ENCODE measurements at regions not wholly inside any gene's neighbourhood (a gene's known extent, or its start where the extent isn't known, plus 50 kb on each side); places are given as distances from the start of the nearest gene placed in this dataset.
"Not testable (repeated sequence)": the region's sequence is repeated elsewhere in the genome, so short reads cannot be mapped to it uniquely, and the experiment has no call there.

DNA sequence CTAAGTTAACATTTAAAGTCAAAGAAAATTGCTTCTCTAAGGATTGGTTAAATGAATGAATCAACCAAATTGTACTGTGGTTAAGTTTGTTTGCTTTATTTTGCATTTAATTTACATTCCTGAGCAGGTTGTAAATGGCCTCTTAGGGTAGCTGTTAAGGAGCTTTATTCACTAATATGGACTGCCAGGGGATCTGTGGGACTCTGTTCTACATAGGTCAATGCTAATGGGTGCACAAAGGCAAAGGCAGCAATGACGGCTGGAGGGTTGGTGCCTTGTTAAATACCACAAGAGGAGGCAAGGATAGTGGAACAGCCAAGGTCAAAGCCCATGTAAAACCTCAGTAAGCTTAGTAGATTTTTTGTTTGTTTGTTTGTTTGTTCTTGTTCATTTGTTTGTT, 89.3 kb upstream of the P2RY1 start:
- Histone ChIP-seq H3K27ac (no peak overlapping the region), H3K4me3 (no peak overlapping the region)

DNA sequence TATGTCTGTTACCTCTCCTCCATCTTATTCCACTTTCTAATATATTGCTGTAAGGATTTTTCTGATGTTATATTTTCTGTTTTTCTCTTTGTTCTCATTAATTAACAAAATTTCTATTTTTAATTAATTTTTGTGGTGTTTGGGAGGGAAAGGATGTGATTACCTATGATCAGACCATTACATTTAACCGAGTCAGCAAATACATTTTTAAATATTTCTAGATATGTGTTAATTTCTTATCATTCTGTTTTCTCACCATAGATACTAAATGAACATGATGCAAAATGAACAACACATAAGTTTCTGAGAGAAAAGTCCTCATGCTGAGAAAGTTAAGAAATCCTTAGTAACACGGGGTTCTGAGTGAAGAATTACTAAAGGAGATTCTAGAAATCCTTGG, 80.6 kb upstream of the P2RY1 start:
- Histone ChIP-seq H3K27ac (no peak overlapping the region), H3K4me3 (no peak overlapping the region)

DNA sequence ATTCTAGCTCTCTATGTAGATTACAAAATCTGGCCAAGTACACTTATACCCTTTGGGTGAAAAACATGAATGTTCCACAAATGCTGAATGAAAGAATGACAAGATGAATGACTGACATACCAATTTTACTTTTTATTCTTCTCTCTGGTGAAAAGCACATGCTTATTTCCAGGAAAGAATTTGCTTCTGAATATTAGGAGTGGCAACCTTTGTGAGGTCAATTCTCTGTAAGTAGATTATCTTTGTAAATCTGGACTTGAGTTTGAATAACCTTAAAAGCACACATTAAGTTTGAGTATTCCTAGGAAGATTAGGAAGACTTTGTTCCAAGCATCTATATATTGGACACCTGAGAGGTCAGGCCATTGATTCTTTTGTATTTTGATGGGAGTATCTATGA, 78.1 kb upstream of the P2RY1 start:
- no peak overlapping the region for H3K27ac ChIP-seq
- no peak overlapping the region for H3K4me3 ChIP-seq

DNA sequence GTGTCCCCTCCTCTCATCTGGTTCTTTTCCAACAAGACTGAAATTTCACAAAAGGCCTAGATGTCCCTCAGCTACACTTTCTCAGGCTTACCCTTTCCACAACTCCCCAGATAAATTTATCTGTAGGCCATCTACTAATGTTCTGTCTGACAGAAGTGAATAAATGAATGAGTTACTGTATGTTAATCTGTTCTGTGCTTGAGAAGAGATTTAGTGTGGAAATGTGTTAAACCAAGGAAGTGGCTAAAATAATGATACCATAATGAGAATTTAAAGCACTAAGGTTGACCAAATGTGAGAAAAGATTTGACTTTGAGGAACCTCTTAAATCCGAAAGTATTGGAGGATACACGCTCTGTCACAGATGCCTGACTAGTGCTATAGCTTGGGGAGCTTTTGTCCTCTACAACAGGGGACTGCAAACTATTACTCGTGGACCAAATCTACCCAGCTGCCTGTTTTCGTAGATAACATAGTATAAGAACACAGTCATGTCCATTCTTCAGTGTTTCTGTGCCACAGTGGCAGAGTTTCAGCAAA, 74.8 kb upstream of the P2RY1 start:
- H3K27ac ChIP-seq, result no peak overlapping the region
- no peak overlapping the region for H3K4me3 ChIP-seq

DNA sequence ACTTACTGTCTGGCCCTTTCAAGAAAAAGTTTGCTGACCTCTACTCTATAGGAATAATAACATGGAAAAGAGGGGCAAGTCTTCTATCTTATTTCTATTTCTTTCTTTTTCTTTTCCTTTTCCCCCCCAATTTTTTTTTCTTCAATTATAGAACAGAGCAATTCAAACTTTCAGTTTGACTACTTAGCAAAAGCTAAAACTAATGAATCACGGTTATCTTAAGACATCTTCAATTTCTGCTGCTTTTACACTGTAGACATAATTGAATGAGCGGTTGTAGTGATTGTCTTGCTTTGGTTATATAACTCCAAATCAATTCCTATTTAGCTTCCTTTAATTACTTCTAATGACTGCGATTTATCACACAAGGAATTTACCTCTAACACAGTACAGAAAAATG, 74.3 kb upstream of the P2RY1 start:
- Histone ChIP-seq H3K4me3 (no peak overlapping the region), H3K27ac (no peak overlapping the region)

DNA sequence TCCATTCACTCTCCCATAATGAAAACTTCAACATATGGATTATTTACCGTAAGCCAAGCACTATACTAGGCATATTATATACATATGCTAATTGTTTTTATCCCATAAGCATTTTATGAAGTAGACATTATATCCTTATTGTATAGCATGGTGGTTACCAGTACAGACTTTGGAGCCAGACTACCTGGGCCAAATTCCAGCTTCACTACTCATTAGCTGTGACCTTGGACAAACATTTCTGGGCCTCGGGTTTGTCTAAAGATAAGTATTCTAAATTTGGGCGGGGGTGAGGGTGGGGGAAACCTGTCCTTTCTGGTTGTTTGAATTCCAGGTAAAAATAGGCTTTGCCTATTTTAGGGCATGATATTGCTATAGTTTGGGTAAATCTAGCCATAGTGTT, 66.5 kb upstream of the P2RY1 start:
- Histone ChIP-seq H3K4me3 (no peak overlapping the region), H3K27ac (no peak overlapping the region)

DNA sequence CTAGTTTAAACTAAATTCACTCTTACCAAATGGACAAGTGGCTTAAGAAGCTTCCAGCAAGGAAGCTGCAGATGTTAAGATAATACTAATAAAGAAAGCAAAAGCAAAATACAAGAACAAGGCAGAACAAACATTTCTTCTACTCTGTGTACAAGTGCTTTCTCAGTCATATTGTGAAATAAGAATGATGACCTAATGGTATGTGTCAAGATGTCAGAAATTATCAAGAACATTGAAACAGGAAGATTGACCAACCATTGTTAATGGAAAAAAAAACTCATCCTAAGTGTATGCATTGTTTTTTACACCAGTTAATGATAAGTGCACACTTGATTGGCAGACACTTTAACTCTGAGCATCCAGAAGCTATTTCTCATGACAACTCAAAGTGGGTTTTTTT, 65.4 kb upstream of the P2RY1 start:
- Histone ChIP-seq H3K4me3 (no peak overlapping the region), H3K27ac (no peak overlapping the region)

DNA sequence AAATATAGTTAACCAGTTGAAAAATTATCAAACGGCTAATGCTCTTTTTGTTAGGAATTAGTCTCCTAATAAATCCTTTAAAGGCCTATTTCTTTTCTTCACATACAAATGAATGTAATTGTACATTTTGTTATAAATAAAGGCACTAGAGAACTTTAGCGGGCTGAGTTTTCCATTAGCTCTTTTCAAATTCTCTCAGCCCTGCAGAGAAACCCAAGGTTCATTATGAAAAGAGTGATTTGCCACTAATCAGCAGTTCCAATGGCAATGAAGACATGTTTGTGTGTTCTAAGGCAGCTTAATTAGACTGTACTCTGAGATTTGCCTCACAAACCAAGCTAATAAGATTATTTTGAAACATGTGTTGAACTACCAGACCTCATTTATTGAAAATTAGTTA, 64.6 kb upstream of the P2RY1 start:
- Histone ChIP-seq H3K4me3 (no peak overlapping the region), H3K27ac (no peak overlapping the region)

DNA sequence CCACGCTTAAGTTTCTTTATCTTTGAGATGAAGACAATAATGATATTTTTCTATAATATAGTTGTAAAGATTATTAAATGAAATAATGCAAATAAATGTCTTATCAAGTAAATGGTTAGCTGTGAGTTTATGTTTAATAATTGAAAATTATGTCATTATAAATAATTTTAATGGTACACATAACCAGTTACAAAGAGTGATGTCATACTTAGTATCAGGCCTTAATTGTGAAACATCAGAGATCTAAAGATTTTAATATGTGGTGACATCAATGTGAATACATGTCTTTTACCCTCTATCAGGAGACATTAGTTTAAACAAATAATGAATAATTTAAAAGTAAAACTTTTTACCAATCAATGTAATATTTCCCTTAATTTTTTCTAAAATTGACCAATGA, 63.8 kb upstream of the P2RY1 start:
- Histone ChIP-seq H3K27ac (no peak overlapping the region), H3K4me3 (no peak overlapping the region)

DNA sequence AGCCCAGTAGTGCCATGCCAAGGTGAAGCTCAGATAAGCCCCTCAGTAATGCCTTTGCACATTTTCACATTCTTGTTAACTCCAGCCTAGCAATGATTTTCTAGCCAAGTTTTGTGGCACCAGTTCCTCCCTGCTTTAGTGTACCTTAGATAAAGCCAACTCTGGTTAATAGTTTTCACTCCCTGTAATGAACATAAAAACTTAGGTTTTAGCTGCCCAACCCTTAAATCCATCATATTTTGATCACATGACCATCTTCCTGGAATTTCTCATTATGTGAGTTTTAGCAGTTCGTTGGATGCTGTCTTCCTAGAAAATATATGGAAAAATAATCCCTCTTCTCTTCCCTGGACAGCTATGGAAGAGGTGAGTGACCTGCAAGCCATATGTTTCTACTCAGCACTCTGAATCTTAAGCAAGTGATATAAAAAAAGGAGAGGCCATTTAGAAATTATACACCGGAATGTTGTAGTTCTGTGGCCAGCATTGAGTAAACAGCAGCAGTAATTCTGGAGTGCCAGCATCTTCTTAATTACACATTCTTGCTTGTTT, 62.2 kb upstream of the P2RY1 start:
- Histone ChIP-seq H3K27ac (no peak overlapping the region), H3K4me3 (no peak overlapping the region)

DNA sequence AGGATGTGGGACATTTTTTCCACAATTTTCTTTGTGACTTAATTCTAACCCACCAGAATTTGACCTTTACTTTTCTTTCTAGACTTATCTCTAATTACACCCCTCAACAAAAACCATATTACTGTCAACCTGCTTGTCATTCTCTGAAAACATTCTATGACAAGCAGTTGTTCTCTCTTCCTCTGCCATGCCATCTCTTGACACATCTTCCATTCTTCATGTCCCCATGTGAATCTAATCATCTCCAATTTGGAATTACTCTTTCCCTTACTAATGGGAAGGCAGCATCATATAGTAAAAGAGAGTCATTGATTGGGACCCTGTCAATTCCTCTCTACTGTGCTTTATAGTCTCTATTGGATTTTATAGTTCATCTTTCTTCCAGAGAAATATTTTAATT, 61.3 kb upstream of the P2RY1 start:
- no peak overlapping the region for H3K4me3 ChIP-seq
- no peak overlapping the region for H3K27ac ChIP-seq

DNA sequence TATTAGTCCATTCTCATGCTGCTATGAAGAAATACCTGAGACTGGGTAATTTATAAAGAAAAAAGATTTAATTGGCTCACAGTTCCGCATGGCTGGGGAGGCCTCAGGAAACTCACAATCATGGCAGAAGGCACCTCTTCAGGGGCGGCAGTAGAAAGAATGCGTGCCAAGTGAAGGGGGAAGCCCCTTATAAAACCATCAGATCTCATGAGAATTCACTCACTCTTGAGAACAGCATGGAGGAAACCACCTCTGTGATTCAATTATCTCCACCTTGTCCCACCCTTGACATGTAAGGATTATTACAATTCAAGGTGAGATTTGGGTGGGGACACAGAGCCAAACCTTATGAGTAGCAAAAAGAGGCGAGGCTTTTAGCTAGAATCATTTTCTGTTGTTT, 60.7 kb upstream of the P2RY1 start:
- not testable (repeated sequence) for H3K4me3 ChIP-seq, H3K27ac ChIP-seq

DNA sequence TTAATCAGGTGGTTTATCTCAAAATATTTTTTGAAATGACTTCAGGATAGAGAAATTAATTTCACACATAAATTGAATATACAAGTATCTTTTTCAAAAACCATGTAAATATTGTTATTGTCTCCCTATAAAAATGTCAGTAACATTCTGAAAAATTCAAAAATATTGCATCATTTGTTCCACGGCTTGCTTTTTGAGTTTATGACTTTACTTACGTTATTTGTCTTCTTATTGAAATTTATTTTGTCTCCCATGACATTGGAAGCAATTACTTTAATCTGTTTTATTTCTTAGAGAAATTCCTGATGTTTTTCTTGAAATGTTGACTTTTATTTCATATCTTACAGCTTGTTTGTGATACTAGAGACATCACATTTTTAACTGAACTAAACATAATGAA, 56.9 kb upstream of the P2RY1 start:
- no peak overlapping the region for H3K27ac ChIP-seq
- no peak overlapping the region for H3K4me3 ChIP-seq

DNA sequence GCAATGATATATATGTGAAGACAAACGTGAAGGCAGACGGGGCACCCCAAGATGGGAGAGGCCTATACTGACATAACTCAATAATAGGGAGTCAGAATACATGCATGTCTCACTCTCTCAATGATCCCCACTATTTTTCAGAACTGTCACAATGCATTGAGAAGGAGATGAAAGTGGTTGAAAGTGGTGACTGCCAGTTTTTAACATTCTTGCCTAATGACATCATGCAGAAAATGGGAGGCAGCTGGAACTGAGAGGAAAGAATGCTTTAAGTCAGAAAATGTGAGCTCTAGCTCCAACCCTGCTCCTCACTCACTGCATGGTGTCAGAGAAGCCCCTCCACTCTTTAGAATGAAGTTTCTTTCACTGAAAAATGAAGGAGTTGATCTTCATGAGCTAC, 55.3 kb upstream of the P2RY1 start:
- H3K4me3 ChIP-seq, result no peak overlapping the region
- H3K27ac ChIP-seq, result no peak overlapping the region

DNA sequence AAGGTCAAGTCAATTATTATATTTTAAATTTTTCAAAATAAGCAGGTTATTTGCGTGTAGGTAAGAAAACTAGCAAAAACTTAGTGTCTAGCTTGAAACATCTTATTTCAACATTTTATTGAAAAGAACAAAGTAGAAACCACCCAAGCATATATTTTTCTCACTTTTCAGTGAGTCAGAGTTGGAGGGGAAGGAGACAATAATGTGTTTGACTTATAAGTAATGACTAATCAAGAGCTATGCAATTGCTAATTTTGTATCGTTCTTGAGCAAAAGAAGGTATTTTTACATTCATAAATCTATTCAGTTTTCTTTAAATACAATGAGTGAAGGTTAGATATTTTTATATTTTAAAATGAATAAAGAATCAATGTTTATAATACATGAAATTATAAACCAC, 54.4 kb upstream of the P2RY1 start:
- Histone ChIP-seq H3K27ac (no peak overlapping the region), H3K4me3 (no peak overlapping the region)

DNA sequence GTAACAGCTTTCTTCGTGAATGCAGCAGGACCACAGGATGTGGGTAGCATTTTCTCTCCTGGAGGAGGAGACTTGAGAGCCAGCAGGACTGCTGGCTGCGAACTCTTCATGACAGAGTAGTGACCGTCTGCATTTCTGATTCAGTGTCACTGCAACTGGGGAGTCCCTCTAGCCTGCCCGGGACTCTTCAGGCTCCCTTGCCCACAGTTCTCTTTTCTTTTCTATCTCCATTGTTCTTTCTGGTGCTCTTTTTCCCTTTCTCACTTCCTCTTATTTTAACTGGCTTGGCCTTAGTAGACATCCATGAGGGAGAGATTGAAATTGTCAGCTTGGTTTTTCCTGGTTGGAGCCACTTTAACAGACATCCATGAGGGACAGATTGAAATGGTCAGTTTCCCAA, 49.9 kb upstream of the P2RY1 start:
- H3K4me3 ChIP-seq, result no peak overlapping the region
- no peak overlapping the region for H3K27ac ChIP-seq
